Vagina (tissue), 2 donors: ENCODE measurements at regions not wholly inside any gene's neighbourhood (a gene's known extent, or its start where the extent isn't known, plus 50 kb on each side); places are given as distances from the start of the nearest gene placed in this dataset.
"Not testable (repeated sequence)": the region's sequence is repeated elsewhere in the genome, so short reads cannot be mapped to it uniquely, and the experiment has no call there.

Experiments used
- DNase-seq, 2 donors: peaks; one replicate each; pipeline ENCODE4 v3.0.0-alpha.2; 2017; ENCODE audit errors: extremely low spot score in 2 of 2
- H3K27ac ChIP-seq: fragments of 200-600 bp; sonication (generic); one replicate; pipeline ENCODE4 v1.5.1; 2019
- H3K27me3 ChIP-seq: fragments of 200-600 bp; sonication (generic); one replicate; pipeline ENCODE4 v1.5.1; 2019
- H3K36me3 ChIP-seq, 2 donors: fragments of 200-600 bp; sonication (generic); one replicate each; pipeline ENCODE4 v1.5.1; 2017 to 2019
- H3K4me1 ChIP-seq: fragments of 200-600 bp; sonication (generic); one replicate; pipeline ENCODE4 v1.5.1; 2019
- H3K4me3 ChIP-seq, 2 donors: fragments of 200-600 bp; sonication (generic); 1 replicate in 1 of 2; 2 replicates in 1 of 2; pipeline ENCODE4 v1.5.1; 2016 to 2019
- H3K9me3 ChIP-seq: fragments of 200-600 bp; sonication (generic); one replicate; pipeline ENCODE4 v1.5.1; 2019
- POLR2A ChIP-seq, 2 donors: fragments of 450-650 bp; IDR thresholded peaks; one replicate each; pipeline ENCODE4 v1.6.1; 2017; ENCODE audit warnings: antibody characterized with exemption in 2 of 2, mild to moderate bottlenecking in 2 of 2, moderate library complexity in 2 of 2
- POLR2AphosphoS5 ChIP-seq, 2 donors: sonication (generic); formaldehyde crosslinking; IDR thresholded peaks; one replicate each; pipeline ENCODE4 v1.9.0; 2017; ENCODE audit warnings: antibody characterized with exemption in 2 of 2, mild to moderate bottlenecking in 2 of 2, low read depth in 1 of 2; ENCODE audit not compliant: insufficient read depth in 1 of 2
- intact Hi-C: fragments of 100-400 bp; cut with DNase I; formaldehyde crosslinking; loops from one replicate; pipeline ENCODE4 v1.15.1; 2023
- TF ChIP-seq, protein P1 (sequence below), 3 experiments: fragments of 450-650 bp in 2 of 3; fragments of 200-600 bp in 1 of 3; sonication (generic) in 1 of 3; IDR thresholded peaks; one replicate each; pipeline ENCODE4 v1.5.1; 2017 to 2019; ENCODE audit warnings: antibody characterized with exemption in 3 of 3, mild to moderate bottlenecking in 2 of 3, moderate library complexity in 2 of 3

GRCh38 chrX:84747516-84747915 lies 245.3 kb upstream of the HDX start:
- no peak overlapping the region for H3K27ac ChIP-seq
- no peaks in the 10 kb centered on the region for H3K9me3 ChIP-seq
- TF ChIP-seq POLR2A (IDR thresholded peaks at IDR 0.05) (no peak), POLR2AphosphoS5 (IDR thresholded peaks at IDR 0.05; ENCODE audit: insufficient read depth in 1 of 2, low read depth in 1 of 2) (no peak)
- TF ChIP-seq, protein P1, sequence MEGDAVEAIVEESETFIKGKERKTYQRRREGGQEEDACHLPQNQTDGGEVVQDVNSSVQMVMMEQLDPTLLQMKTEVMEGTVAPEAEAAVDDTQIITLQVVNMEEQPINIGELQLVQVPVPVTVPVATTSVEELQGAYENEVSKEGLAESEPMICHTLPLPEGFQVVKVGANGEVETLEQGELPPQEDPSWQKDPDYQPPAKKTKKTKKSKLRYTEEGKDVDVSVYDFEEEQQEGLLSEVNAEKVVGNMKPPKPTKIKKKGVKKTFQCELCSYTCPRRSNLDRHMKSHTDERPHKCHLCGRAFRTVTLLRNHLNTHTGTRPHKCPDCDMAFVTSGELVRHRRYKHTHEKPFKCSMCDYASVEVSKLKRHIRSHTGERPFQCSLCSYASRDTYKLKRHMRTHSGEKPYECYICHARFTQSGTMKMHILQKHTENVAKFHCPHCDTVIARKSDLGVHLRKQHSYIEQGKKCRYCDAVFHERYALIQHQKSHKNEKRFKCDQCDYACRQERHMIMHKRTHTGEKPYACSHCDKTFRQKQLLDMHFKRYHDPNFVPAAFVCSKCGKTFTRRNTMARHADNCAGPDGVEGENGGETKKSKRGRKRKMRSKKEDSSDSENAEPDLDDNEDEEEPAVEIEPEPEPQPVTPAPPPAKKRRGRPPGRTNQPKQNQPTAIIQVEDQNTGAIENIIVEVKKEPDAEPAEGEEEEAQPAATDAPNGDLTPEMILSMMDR (IDR thresholded peaks at IDR 0.05) = no peak
- no peak for DNase-seq
- no peaks in the 10 kb centered on the region for H3K36me3 ChIP-seq
- H3K4me3 ChIP-seq = no peak overlapping the region
- H3K4me1 ChIP-seq = no peaks in the 10 kb centered on the region
- intact Hi-C loops = no loop called here
- no peaks in the 10 kb centered on the region for H3K27me3 ChIP-seq

DNA sequence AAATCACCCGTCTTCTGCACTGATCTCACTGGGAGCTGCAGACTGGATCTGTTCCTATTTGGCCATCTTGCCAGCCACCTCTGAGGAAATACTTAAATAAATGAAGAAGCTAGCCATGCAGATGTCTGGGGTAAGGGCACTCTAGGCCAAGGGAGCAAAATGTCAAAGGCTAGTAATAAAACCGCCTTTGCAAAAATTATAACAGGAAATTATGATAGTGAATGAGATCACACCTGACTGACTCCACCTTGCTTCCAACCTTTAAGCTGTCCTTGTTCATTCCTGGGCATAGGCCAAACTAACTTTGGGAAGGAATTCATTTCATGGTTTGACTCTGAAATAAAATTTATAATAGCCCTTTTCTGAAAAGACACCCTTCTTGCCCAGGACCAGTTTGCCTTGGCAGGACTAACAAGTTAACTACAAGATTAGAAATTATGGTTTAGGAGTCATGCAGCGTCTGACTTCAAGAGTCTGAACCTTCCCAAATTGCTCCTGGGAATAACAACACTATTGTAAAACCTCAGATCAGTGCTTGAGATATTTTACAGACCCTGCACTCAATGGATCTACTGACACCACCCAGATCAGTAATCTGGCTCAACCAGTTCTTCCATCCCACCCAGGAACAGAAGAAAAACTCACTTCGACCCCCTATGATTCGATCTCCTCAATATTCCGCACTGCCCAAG lies 246.9 kb upstream of the HDX start:
- TF ChIP-seq, protein P1 (IDR thresholded peaks at IDR 0.05) = no peak
- TF ChIP-seq POLR2A (IDR thresholded peaks at IDR 0.05) = no peak
- no peak for TF ChIP-seq POLR2AphosphoS5 (IDR thresholded peaks at IDR 0.05; ENCODE audit: insufficient read depth in 1 of 2, low read depth in 1 of 2)
- no peak for DNase-seq
- Histone ChIP-seq H3K9me3 (no peaks in the 10 kb centered on the region), H3K4me1 (no peaks in the 10 kb centered on the region), H3K36me3 (no peaks in the 10 kb centered on the region), H3K27ac (no peak overlapping the region), H3K27me3 (no peaks in the 10 kb centered on the region), H3K4me3 (no peak overlapping the region)
- intact Hi-C loops = no loop called here

DNA sequence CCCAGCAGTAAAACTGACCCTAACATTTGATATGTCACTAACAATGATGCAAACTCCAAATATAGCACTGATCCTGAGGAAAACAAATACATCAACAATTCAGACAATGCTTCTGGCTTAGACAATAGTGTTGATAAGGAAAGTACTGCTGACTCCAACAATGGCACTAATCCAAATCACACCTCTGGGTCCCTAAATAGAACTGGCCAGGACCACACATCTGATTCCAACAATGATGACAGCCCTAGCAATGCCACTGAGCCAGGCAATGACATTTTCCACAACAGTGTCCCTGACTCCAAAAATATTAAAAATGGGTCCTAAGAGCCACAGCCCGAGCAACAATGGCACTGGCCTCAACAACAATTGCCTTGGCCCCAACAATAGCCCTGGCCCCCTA lies 243.1 kb upstream of the APOOL start:
- DNase-seq = no peak
- TF ChIP-seq POLR2AphosphoS5 (IDR thresholded peaks at IDR 0.05; ENCODE audit: insufficient read depth in 1 of 2, low read depth in 1 of 2) (no peak), POLR2A (IDR thresholded peaks at IDR 0.05) (no peak)
- TF ChIP-seq, protein P1 (IDR thresholded peaks at IDR 0.05) = no peak
- no peaks in the 10 kb centered on the region for H3K4me1 ChIP-seq
- H3K27ac ChIP-seq = no peak overlapping the region
- H3K4me3 ChIP-seq = no peak overlapping the region
- H3K27me3 ChIP-seq = no peaks in the 10 kb centered on the region
- intact Hi-C loops = no loop called here
- no peaks in the 10 kb centered on the region for H3K9me3 ChIP-seq
- no peaks in the 10 kb centered on the region for H3K36me3 ChIP-seq

GRCh38 chrX:84796321-84796720 lies 207.4 kb upstream of the APOOL start:
- Histone ChIP-seq H3K36me3 (no peaks in the 10 kb centered on the region), H3K4me1 (no peaks in the 10 kb centered on the region), H3K9me3 (no peaks in the 10 kb centered on the region), H3K27ac (no peak overlapping the region), H3K27me3 (no peaks in the 10 kb centered on the region), H3K4me3 (no peak overlapping the region)
- DNase-seq = no peak
- intact Hi-C loops = no loop called here
- TF ChIP-seq, protein P1 (IDR thresholded peaks at IDR 0.05) = no peak
- no peak for TF ChIP-seq POLR2A (IDR thresholded peaks at IDR 0.05)
- TF ChIP-seq POLR2AphosphoS5 (IDR thresholded peaks at IDR 0.05; ENCODE audit: insufficient read depth in 1 of 2, low read depth in 1 of 2) = no peak

GRCh38 chrX:84830836-84831235 lies 172.8 kb upstream of the APOOL start:
- DNase-seq = no peak
- H3K4me1 ChIP-seq = no peaks in the 10 kb centered on the region
- no peaks in the 10 kb centered on the region for H3K27me3 ChIP-seq
- no peak overlapping the region for H3K4me3 ChIP-seq
- H3K27ac ChIP-seq = no peak overlapping the region
- no peaks in the 10 kb centered on the region for H3K36me3 ChIP-seq
- TF ChIP-seq, protein P1 (IDR thresholded peaks at IDR 0.05) = no peak
- TF ChIP-seq POLR2AphosphoS5 (IDR thresholded peaks at IDR 0.05; ENCODE audit: insufficient read depth in 1 of 2, low read depth in 1 of 2) (no peak), POLR2A (IDR thresholded peaks at IDR 0.05) (no peak)
- no peaks in the 10 kb centered on the region for H3K9me3 ChIP-seq
- intact Hi-C loops = no loop called here

- H3K4me3 ChIP-seq, intact Hi-C loops: not testable (repeated sequence)
Measured at GRCh38 chrX:84846541-84846940, 157.1 kb upstream of the APOOL start.

DNA sequence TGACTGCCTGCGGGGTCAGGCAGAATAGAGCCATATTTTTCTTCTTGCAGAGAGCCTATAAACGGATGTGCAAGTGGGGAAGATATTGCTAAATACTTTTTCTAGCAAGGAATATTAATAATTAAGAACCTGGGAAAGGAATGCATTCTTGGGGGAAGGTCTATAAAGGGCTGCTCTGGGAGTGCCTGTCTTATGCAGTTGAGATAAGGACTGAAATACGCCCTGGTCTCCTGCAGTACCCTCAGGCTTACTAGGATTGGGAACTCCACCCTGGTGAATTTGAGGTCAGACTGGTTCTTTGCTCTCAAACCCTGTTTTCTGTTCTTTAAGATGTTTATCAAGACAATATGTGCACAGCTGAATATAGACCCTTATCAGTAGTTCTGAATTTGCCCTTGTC lies 152.5 kb upstream of the APOOL start:
- H3K27me3 ChIP-seq, H3K4me3 ChIP-seq, H3K4me1 ChIP-seq, DNase-seq, H3K27ac ChIP-seq, intact Hi-C loops, H3K9me3 ChIP-seq, H3K36me3 ChIP-seq: not testable (repeated sequence)

More at GRCh38 chrX:84846541-84846940, 157.1 kb upstream of the APOOL start:
- H3K4me1 ChIP-seq, H3K27ac ChIP-seq, DNase-seq, H3K36me3 ChIP-seq, H3K27me3 ChIP-seq, H3K9me3 ChIP-seq: not testable (repeated sequence)

DNA sequence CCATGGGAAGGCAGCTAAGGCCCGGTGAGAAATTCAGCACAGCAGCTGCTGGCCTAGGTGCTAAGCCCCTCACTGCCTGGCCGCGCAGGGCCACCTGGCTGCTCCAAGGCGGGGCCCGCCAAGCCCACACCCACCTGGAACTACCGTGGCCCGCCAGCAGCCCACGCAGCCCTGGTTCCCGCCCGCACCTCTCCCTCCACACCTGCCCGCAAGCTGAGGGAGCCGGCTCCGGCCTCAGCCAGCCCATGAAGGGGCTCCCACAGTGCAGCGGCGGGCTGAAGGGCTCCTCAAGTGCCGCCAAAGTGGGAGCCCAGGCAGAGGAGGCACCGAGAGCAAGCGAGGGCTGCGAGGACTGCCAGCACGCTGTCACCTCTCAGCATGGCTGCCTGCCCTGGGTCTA lies 146.9 kb upstream of the APOOL start:
- intact Hi-C loops, DNase-seq, H3K4me1 ChIP-seq, H3K4me3 ChIP-seq, H3K27me3 ChIP-seq, H3K9me3 ChIP-seq, H3K27ac ChIP-seq, H3K36me3 ChIP-seq: not testable (repeated sequence)
